GM21786 (cell line): ENCODE measurements at regions not wholly inside any gene's neighbourhood (a gene's known extent, or its start where the extent isn't known, plus 50 kb on each side); places are given as distances from the start of the nearest gene placed in this dataset.
"Not testable (repeated sequence)": the region's sequence is repeated elsewhere in the genome, so short reads cannot be mapped to it uniquely, and the experiment has no call there.

ENCODE experiments used
- ATAC-seq: cut with Tn5 transposase; IDR thresholded peaks from one replicate; pipeline ENCODE4 v1.9.1; 2021; ENCODE audit not compliant: unreplicated experiment

- ATAC-seq = no peak
Measured at GRCh38 chr1:163472651-163473248, 151.0 kb downstream of the NUF2 start.

GRCh38 chr1:163477276-163477830, 155.6 kb downstream of the NUF2 start:
- ATAC-seq = no peak

GRCh38 chr1:163498391-163499330, 176.9 kb downstream of the NUF2 start:
- not testable (repeated sequence) for ATAC-seq

GRCh38 chr1:163504331-163504978, 182.7 kb downstream of the NUF2 start:
- no peak for ATAC-seq

- no peak for ATAC-seq
Measured at GRCh38 chr1:163509114-163509513, 187.4 kb downstream of the NUF2 start.

- no peak for ATAC-seq
Measured at GRCh38 chr1:163512349-163512989, 190.7 kb downstream of the NUF2 start.

GRCh38 chr1:163523375-163524029, 201.7 kb downstream of the NUF2 start:
- ATAC-seq = no peak

GRCh38 chr1:163528710-163529348, 207.1 kb downstream of the NUF2 start:
- no peak for ATAC-seq

GRCh38 chr1:163531345-163531744, 209.6 kb downstream of the NUF2 start:
- no peak for ATAC-seq

- no peak for ATAC-seq
Measured at GRCh38 chr1:163535401-163535800, 213.6 kb downstream of the NUF2 start.

- no peak for ATAC-seq
Measured at GRCh38 chr1:163535807-163536206, 214.1 kb downstream of the NUF2 start.

GRCh38 chr1:163537809-163538208, 216.1 kb downstream of the NUF2 start:
- ATAC-seq = no peak

- no peak for ATAC-seq
Measured at GRCh38 chr1:163538667-163539066, 216.9 kb downstream of the NUF2 start.

- no peak for ATAC-seq
Measured at GRCh38 chr1:163540727-163541126, 219.0 kb downstream of the NUF2 start.

- ATAC-seq = no peak
Measured at GRCh38 chr1:163544441-163544840, 222.7 kb downstream of the NUF2 start.

GRCh38 chr1:163558162-163558561, 236.4 kb downstream of the NUF2 start:
- ATAC-seq = no peak

- no peak for ATAC-seq
Measured at GRCh38 chr1:163561580-163562295, 240.0 kb downstream of the NUF2 start.

- no peak for ATAC-seq
Measured at GRCh38 chr1:163562355-163562754, 240.6 kb downstream of the NUF2 start.

GRCh38 chr1:163565166-163565565, 243.4 kb downstream of the NUF2 start:
- ATAC-seq = no peak
